HepG2 (cell line): ENCODE measurements at regions not wholly inside any gene's neighbourhood (a gene's known extent, or its start where the extent isn't known, plus 50 kb on each side); places are given as distances from the start of the nearest gene placed in this dataset.

Experiments used
- ATAC-seq: fragments of 200-7000 bp; cut with Tn5 transposase; 3 replicates; pipeline ENCODE4 v1.9.1; 2020; ENCODE audit warnings: mild to moderate bottlenecking, moderate library complexity
- BruUV-seq: library from RNA; stranded (reverse); fragments of 400-500 nt; replicated peaks from 2 replicates; lab custom pipeline; 2021; lab: Mats Ljungman, UMichigan
- CTCF ChIA-PET: fragments of 300-600 bp; formaldehyde crosslinking; extraction: SDS; loops from one replicate; lab custom pipeline; 2021; ENCODE audit warnings: low total read pairs, inconsistent platforms, low intra/inter-chr PET ratio; lab: Yijun Ruan, JAX
- POLR2A ChIA-PET: fragments of 350-600 bp; sonication (Branson Sonifier 250); formaldehyde crosslinking; loops from one replicate; lab custom pipeline; 2020; ENCODE audit warnings: antibody characterized with exemption, inconsistent platforms; lab: Yijun Ruan, JAX
- DNase-seq: peaks from one replicate; pipeline ENCODE4 v3.0.0-alpha.2; 2015; ENCODE audit warnings: low spot score
- FAIRE-seq: peaks from 3 replicates; lab custom pipeline; 2011; peaks lifted over from hg19 to GRCh38; lab: Jason Lieb, UNC
- H2AFZ ChIP-seq: one replicate; pipeline ENCODE4 v1.6.1; 2011; ENCODE audit warnings: low read length, inconsistent platforms
- H3K27ac ChIP-seq: fragments of 300-600 bp; 3 replicates; pipeline ENCODE4 v1.8.0; 2011; ENCODE audit warnings: mixed run types, mild to moderate bottlenecking, mixed read lengths, low read length, inconsistent platforms; ENCODE audit not compliant: insufficient read depth; ENCODE audit errors: extremely low read length
- H3K27me3 ChIP-seq, 2 experiments: fragments of 200-600 bp in 1 of 2; 2 replicates in 1 of 2; 3 replicates in 1 of 2; pipeline versions ENCODE4 v1.6.0 to v1.8.0; 2011; ENCODE audit warnings: low read length in 2 of 2, mild to moderate bottlenecking in 2 of 2, moderate library complexity in 2 of 2, inconsistent platforms in 1 of 2; ENCODE audit not compliant: insufficient read depth in 2 of 2, control insufficient read depth in 1 of 2
- H3K36me3 ChIP-seq, 2 experiments: fragments of 200-600 bp in 1 of 2; replicated peaks in 1 of 2; 2 replicates in 1 of 2; 3 replicates in 1 of 2; pipeline versions ENCODE4 v1.5.1 to v1.8.0; 2011; ENCODE audit warnings: low read length in 2 of 2, inconsistent platforms in 1 of 2; ENCODE audit not compliant: insufficient read depth in 2 of 2, control insufficient read depth in 1 of 2
- H3K4me1 ChIP-seq: 2 replicates; pipeline ENCODE4 v1.5.1; 2012; ENCODE audit warnings: low read length, inconsistent platforms; ENCODE audit not compliant: insufficient read depth
- H3K4me2 ChIP-seq: 2 replicates; pipeline ENCODE4 v1.6.0; 2011; ENCODE audit warnings: low read depth, low read length, inconsistent platforms
- H3K4me3 ChIP-seq, 3 experiments: fragments of 200-600 bp in 1 of 3; sonication (generic), shearing (Covaris generic) in 1 of 3; replicated peaks in 1 of 3; 2 replicates each; pipeline ENCODE4 v1.5.1; 2011 to 2016; ENCODE audit warnings: low read length in 3 of 3, inconsistent platforms in 2 of 3, low read depth in 2 of 3, mild to moderate bottlenecking in 2 of 3, control low read depth in 1 of 3, mixed read lengths in 1 of 3; ENCODE audit not compliant: insufficient read depth in 1 of 3
- H3K79me2 ChIP-seq: one replicate; pipeline ENCODE4 v1.6.1; 2011; ENCODE audit warnings: low read length, inconsistent platforms; ENCODE audit not compliant: insufficient read depth
- H3K9ac ChIP-seq: 2 replicates; pipeline ENCODE4 v1.6.0; 2011; ENCODE audit warnings: mild to moderate bottlenecking, low read depth, low read length, inconsistent platforms; ENCODE audit not compliant: insufficient read depth
- H3K9me3 ChIP-seq: 2 replicates; pipeline ENCODE4 v1.5.1; 2012; ENCODE audit warnings: mild to moderate bottlenecking, low read length
- H4K20me1 ChIP-seq: 2 replicates; pipeline ENCODE4 v1.6.0; 2011; ENCODE audit warnings: inconsistent platforms, mild to moderate bottlenecking, low read length, moderate library complexity; ENCODE audit not compliant: insufficient read depth
- CBX2 ChIP-seq, 2 experiments: fragments of 200-600 bp in 1 of 2; sonication (generic); formaldehyde crosslinking in 1 of 2; IDR thresholded peaks; 2 replicates each; pipeline versions ENCODE4 v1.7.0 to v1.8.1; 2018 to 2022; ENCODE audit warnings: low read depth in 2 of 2, low read length in 1 of 2, mild to moderate bottlenecking in 1 of 2, missing genetic modification reagents in 1 of 2
- CHCHD3 ChIP-seq: sonication (generic); formaldehyde crosslinking; IDR thresholded peaks from 2 replicates; pipeline ENCODE4 v1.8.0; 2022; ENCODE audit warnings: mild to moderate bottlenecking, missing genetic modification reagents, moderate library complexity
- FOSL2 ChIP-seq: sonication (generic); formaldehyde crosslinking; IDR thresholded peaks from 2 replicates; pipeline ENCODE4 v1.4.0; 2020; ENCODE audit warnings: missing genetic modification reagents
- GTF2F1 ChIP-seq: fragments of 150-350 bp; IDR thresholded peaks from 2 replicates; pipeline ENCODE4 v1.6.1; 2014; ENCODE audit warnings: low read length
- GTF3A ChIP-seq: sonication (generic); formaldehyde crosslinking; conservative IDR thresholded peaks from 2 replicates; pipeline ENCODE4 v1.4.0; 2020; ENCODE audit warnings: mild to moderate bottlenecking, missing genetic modification reagents
- HDAC1 ChIP-seq: sonication (generic); formaldehyde crosslinking; IDR thresholded peaks from 2 replicates; pipeline ENCODE4 v1.5.1; 2020; ENCODE audit warnings: mild to moderate bottlenecking, missing genetic modification reagents
- IRX3 ChIP-seq: sonication (generic); formaldehyde crosslinking; IDR thresholded peaks from 2 replicates; pipeline ENCODE4 v1.8.1; 2023; ENCODE audit warnings: mild to moderate bottlenecking, low read depth, missing genetic modification reagents, borderline replicate concordance
- KAT2B ChIP-seq: fragments of 150-350 bp; IDR thresholded peaks from 2 replicates; pipeline ENCODE4 v1.6.1; 2014; ENCODE audit warnings: low read depth, low read length, borderline replicate concordance
- KLF9 ChIP-seq: IDR thresholded peaks from 2 replicates; pipeline ENCODE4 v1.6.1; 2016; ENCODE audit warnings: low read depth
- MAFF ChIP-seq: IDR thresholded peaks from 2 replicates; pipeline ENCODE4 v1.6.1; 2011; ENCODE audit warnings: low read depth, low read length, improper control_type of control experiment
- MAFK ChIP-seq, 2 experiments: IDR thresholded peaks in 1 of 2; conservative IDR thresholded peaks in 1 of 2; 2 replicates each; pipeline ENCODE4 v1.6.1; 2011; ENCODE audit warnings: improper control_type of control experiment in 2 of 2, low read length in 2 of 2
- NR2F2 ChIP-seq: IDR thresholded peaks from 2 replicates; pipeline ENCODE4 v1.6.1; 2012; ENCODE audit warnings: low read depth, inconsistent platforms, borderline replicate concordance
- PHF8 ChIP-seq: sonication (generic); formaldehyde crosslinking; IDR thresholded peaks from 2 replicates; pipeline ENCODE4 v1.5.0; 2020; ENCODE audit warnings: missing genetic modification reagents
- RBAK ChIP-seq: sonication (generic); formaldehyde crosslinking; IDR thresholded peaks from 2 replicates; pipeline ENCODE4 v1.5.1; 2020; ENCODE audit warnings: mild to moderate bottlenecking, missing genetic modification reagents
- REL ChIP-seq: sonication (generic); formaldehyde crosslinking; conservative IDR thresholded peaks from 2 replicates; pipeline ENCODE4 v1.8.0; 2022; ENCODE audit warnings: mild to moderate bottlenecking, missing genetic modification reagents, moderate library complexity
- SMC3 ChIP-seq: IDR thresholded peaks from 2 replicates; pipeline ENCODE4 v1.6.1; 2011; ENCODE audit warnings: low read length, improper control_type of control experiment
- ZFP90 ChIP-seq: sonication (generic); formaldehyde crosslinking; IDR thresholded peaks from 2 replicates; pipeline ENCODE4 v1.8.0; 2022; ENCODE audit warnings: missing genetic modification reagents, mild to moderate bottlenecking, inconsistent platforms, borderline replicate concordance
- ZNF496 ChIP-seq: sonication (generic); formaldehyde crosslinking; IDR thresholded peaks from 2 replicates; pipeline ENCODE4 v1.8.1; 2023; ENCODE audit warnings: mild to moderate bottlenecking, moderate library complexity, missing genetic modification reagents; ENCODE audit not compliant: insufficient replicate concordance
- ZNF569 ChIP-seq: sonication (generic); formaldehyde crosslinking; IDR thresholded peaks from 2 replicates; pipeline ENCODE4 v1.5.0; 2020; ENCODE audit warnings: mild to moderate bottlenecking, missing genetic modification reagents, moderate library complexity, borderline replicate concordance
- ZNF619 ChIP-seq: sonication (generic); formaldehyde crosslinking; IDR thresholded peaks from 2 replicates; pipeline ENCODE4 v1.4.0; 2020; ENCODE audit warnings: mild to moderate bottlenecking, missing genetic modification reagents
- ZNF703 ChIP-seq: sonication (generic); formaldehyde crosslinking; IDR thresholded peaks from 2 replicates; pipeline ENCODE4 v1.5.1; 2020; ENCODE audit warnings: missing genetic modification reagents, mild to moderate bottlenecking, moderate library complexity, borderline replicate concordance
- ZNF839 ChIP-seq: sonication (generic); formaldehyde crosslinking; IDR thresholded peaks from 2 replicates; pipeline ENCODE4 v1.4.0; 2020; ENCODE audit warnings: missing genetic modification reagents, mild to moderate bottlenecking, borderline replicate concordance
- WGBS: methylation state at CpG from one replicate; pipeline ENCODE4 v1.1.6; 2017; ENCODE audit warnings: low lambda C conversion rate; 5-methylcytosine and 5-hydroxymethylcytosine counted together
- in situ Hi-C: cut with HindIII; loops from 2 replicates; pipeline ENCODE4 v1.10.0; 2017; ENCODE audit warnings: low pct_unique_long_range_greater_than_20kb; ENCODE audit not compliant: extremely low pct_ligation_motif_present
- intact Hi-C: fragments of 100-400 bp; cut with micrococcal nuclease; formaldehyde crosslinking; loops from one replicate; pipeline ENCODE4 v1.10.0; 2022; ENCODE audit not compliant: unreplicated experiment
- TF ChIP-seq, protein P1 (sequence below): sonication (generic); formaldehyde crosslinking; IDR thresholded peaks from 2 replicates; pipeline ENCODE4 v1.8.1; 2023; ENCODE audit warnings: mild to moderate bottlenecking, moderate library complexity, missing genetic modification reagents

DNA sequence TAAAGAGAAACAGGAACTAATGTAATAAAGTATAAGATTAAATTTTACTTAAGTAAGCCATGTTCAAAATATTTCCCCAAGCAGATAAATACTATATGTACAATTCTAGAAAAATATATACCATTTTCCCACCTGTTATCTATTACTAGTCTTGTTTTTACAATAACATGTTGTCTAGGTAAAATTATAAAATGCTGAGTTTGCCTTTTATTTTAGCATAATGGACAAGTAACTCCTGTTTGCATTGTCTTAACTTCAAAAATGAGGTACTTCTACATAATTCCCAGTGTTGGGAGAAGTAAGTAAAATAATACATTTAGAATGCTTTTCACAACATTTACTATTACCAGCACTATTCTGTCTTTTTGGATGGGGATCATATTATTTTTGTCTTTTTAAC is 800.5 kb downstream of the SLITRK6 start:
- CTCF ChIA-PET, result no interaction called here
- BruUV-seq, result no TSS peak
- no peak for DNase-seq
- Histone ChIP-seq H3K79me2 (no peaks in the 10 kb centered on the region), H2AFZ (no peak overlapping the region), H3K27ac (no peak overlapping the region), H3K9ac (no peak overlapping the region), H4K20me1 (no peaks in the 10 kb centered on the region), H3K4me1 (peaks cover 6% of the 10 kb centered on the region; the same call in 1 of the 2 replicates), H3K36me3 (no peaks in the 10 kb centered on the region), H3K27me3 (no peaks in the 10 kb centered on the region), H3K9me3 (no peaks in the 10 kb centered on the region), H3K4me2 (no peak overlapping the region), H3K4me3 (no peak overlapping the region)
- no peak for ATAC-seq
- POLR2A ChIA-PET, result no interaction called here
- in situ Hi-C loops (no loop called here), intact Hi-C loops (no loop called here)
- no peak for FAIRE-seq
- TF ChIP-seq GTF3A (no peak), RBAK (CRISPR knock-in tag) (no peak), MAFK (conservative IDR thresholded peaks at IDR 0.05 in 1 of 2, IDR thresholded peaks at IDR 0.05 in 1 of 2; ENCODE audit: low read length in 2 of 2) (peak; percentile 78 to 90), CHCHD3 (CRISPR knock-in tag) (no peak), REL (no peak), KAT2B (no peak), CBX2 (IDR thresholded peaks at IDR 0.05; ENCODE audit: low read depth, low read length) (no peak), CBX2 (CRISPR knock-in tag; IDR thresholded peaks at IDR 0.05; ENCODE audit: low read depth) (no peak), ZFP90 (no peak), FOSL2 (CRISPR knock-in tag) (no peak), MAFF (peak; percentile 86)

DNA sequence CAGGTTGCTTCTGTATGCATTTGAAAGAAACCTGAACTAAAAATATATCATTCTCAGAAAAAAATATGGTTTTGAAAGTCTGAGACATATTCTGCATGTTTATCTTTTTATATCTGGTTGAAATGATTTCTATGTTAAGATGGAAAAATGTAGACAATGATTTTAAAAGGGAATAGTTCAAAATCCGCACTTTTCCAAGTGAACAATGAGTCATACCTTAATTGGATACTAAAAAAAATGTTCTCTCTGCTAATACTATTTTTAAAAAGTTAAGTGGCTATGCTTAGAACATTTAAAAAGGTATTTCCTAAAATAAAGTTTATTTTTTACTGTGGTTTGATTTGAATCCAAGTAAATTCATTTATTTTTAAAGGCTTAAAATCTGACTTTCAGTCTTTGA is 801.4 kb downstream of the SLITRK6 start:
- intact Hi-C loops, result no loop called here
- ATAC-seq (no peak), FAIRE-seq (no peak), DNase-seq (no peak)
- no peak overlapping the region for H2AFZ ChIP-seq
- no TSS peak for BruUV-seq
- no peak overlapping the region for H3K4me3 ChIP-seq
- 2% methylated on average over 1 of the region's 1 CpG for WGBS
- H3K9ac ChIP-seq, result no peak overlapping the region
- no peaks in the 10 kb centered on the region for H3K9me3 ChIP-seq
- no peak overlapping the region for H3K27ac ChIP-seq
- no peaks in the 10 kb centered on the region for H3K36me3 ChIP-seq
- H3K4me1 ChIP-seq, result peaks cover 6% of the 10 kb centered on the region; the same call in 1 of the 2 replicates
- ChIA-PET POLR2A (no interaction called here), CTCF (no interaction called here)
- H3K4me2 ChIP-seq, result no peak overlapping the region
- in situ Hi-C loops, result no loop called here
- H4K20me1 ChIP-seq, result no peaks in the 10 kb centered on the region
- H3K27me3 ChIP-seq, result no peaks in the 10 kb centered on the region
- H3K79me2 ChIP-seq, result no peaks in the 10 kb centered on the region
- no peak for TF ChIP-seq ZNF496 (CRISPR knock-in tag)
- TF ChIP-seq NR2F2, result no peak
- no peak for TF ChIP-seq ZNF569
- no peak for TF ChIP-seq SMC3
- TF ChIP-seq GTF2F1, result no peak
- no peak for TF ChIP-seq PHF8 (CRISPR knock-in tag)
- TF ChIP-seq, protein P1, sequence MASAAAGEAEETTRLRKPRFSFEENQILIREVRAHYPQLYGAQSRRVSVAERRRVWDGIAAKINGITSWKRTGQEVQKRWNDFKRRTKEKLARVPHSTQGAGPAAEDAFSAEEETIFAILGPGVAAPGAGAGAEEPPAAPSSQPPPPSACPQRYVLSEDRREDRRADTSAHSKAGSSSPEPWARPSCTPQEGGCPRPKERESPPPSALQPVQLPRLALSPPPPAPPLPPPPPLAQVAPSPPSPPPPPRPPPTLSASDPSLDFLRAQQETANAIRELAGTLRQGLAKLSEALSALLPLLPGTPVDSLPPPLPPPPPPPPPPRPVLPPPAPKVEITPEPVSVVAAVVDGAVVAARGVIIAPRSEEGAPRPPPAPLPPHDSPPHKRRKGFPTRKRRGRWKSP (CRISPR knock-in tag), result no peak
- TF ChIP-seq HDAC1, result no peak
- TF ChIP-seq ZNF703 (CRISPR knock-in tag), result no peak
- no peak for TF ChIP-seq ZNF839 (CRISPR knock-in tag)
- TF ChIP-seq KLF9 (CRISPR knock-in tag), result no peak
- no peak for TF ChIP-seq IRX3 (CRISPR knock-in tag)
- no peak for TF ChIP-seq ZNF619 (CRISPR knock-in tag)
